H9 (cell line): ENCODE measurements at regions not wholly inside any gene's neighbourhood (a gene's known extent, or its start where the extent isn't known, plus 50 kb on each side); places are given as distances from the start of the nearest gene placed in this dataset.

Experiments used
- DNase-seq: peaks from one replicate; pipeline ENCODE4 v3.0.0-alpha.2; 2017
- H2AFZ ChIP-seq: one replicate; pipeline ENCODE4 v1.6.1; 2013; ENCODE audit warnings: mild to moderate bottlenecking, low read length, control low read depth, moderate library complexity
- H2AK5ac ChIP-seq: 2 replicates; pipeline ENCODE4 v1.6.1; 2013; ENCODE audit warnings: low read length, control low read depth, mixed read lengths; ENCODE audit not compliant: insufficient read length
- H2BK120ac ChIP-seq: one replicate; pipeline ENCODE4 v1.6.1; 2013; ENCODE audit warnings: low read depth, mild to moderate bottlenecking, low read length, control low read depth, inconsistent platforms; ENCODE audit not compliant: poor library complexity, severe bottlenecking
- H2BK12ac ChIP-seq: 2 replicates; pipeline ENCODE4 v1.6.1; 2013; ENCODE audit warnings: low read length, control low read depth, mixed read lengths, low read depth; ENCODE audit not compliant: insufficient read length
- H2BK15ac ChIP-seq: 2 replicates; pipeline ENCODE4 v1.6.1; 2013; ENCODE audit warnings: low read depth, low read length, control low read depth
- H2BK20ac ChIP-seq: one replicate; pipeline ENCODE4 v1.6.1; 2013; ENCODE audit warnings: low read depth, mild to moderate bottlenecking, low read length, control low read depth, inconsistent platforms; ENCODE audit not compliant: poor library complexity, severe bottlenecking
- H2BK5ac ChIP-seq: 2 replicates; pipeline ENCODE4 v1.6.1; 2013; ENCODE audit warnings: low read length, control low read depth, mixed read lengths; ENCODE audit not compliant: insufficient read length
- H3K14ac ChIP-seq: 2 replicates; pipeline ENCODE4 v1.6.1; 2013; ENCODE audit warnings: low read length, control low read depth; ENCODE audit not compliant: insufficient read depth
- H3K18ac ChIP-seq: 2 replicates; pipeline ENCODE4 v1.6.1; 2013; ENCODE audit warnings: low read depth, mild to moderate bottlenecking, mixed read lengths, low read length, control low read depth; ENCODE audit not compliant: insufficient read length
- H3K23ac ChIP-seq: 2 replicates; pipeline ENCODE4 v1.6.1; 2013; ENCODE audit warnings: low read length, control low read depth, mixed read lengths, low read depth; ENCODE audit not compliant: insufficient read length
- H3K23me2 ChIP-seq: 2 replicates; pipeline ENCODE4 v1.6.1; 2013; ENCODE audit warnings: low read depth, mild to moderate bottlenecking, mixed read lengths, low read length, control low read depth; ENCODE audit not compliant: insufficient read length, poor library complexity, severe bottlenecking
- H3K27ac ChIP-seq: 2 replicates; pipeline ENCODE4 v1.5.1; 2013; ENCODE audit warnings: low read length, control low read depth, mixed read lengths, low read depth; ENCODE audit not compliant: insufficient read length
- H3K27me3 ChIP-seq: 2 replicates; pipeline ENCODE4 v1.6.1; 2013; ENCODE audit warnings: low read length, control low read depth, inconsistent platforms; ENCODE audit not compliant: insufficient read depth
- H3K4ac ChIP-seq: 2 replicates; pipeline ENCODE4 v1.6.1; 2013; ENCODE audit warnings: low read depth, mild to moderate bottlenecking, control low read depth, inconsistent platforms, low read length, moderate library complexity
- H3K4me1 ChIP-seq: 2 replicates; pipeline ENCODE4 v1.6.1; 2013; ENCODE audit warnings: low read length, control low read depth, inconsistent platforms; ENCODE audit not compliant: insufficient read depth
- H3K4me2 ChIP-seq: 2 replicates; pipeline ENCODE4 v1.6.1; 2013; ENCODE audit warnings: low read length, control low read depth, mixed read lengths; ENCODE audit not compliant: insufficient read length, insufficient read depth
- H3K56ac ChIP-seq: 2 replicates; pipeline ENCODE4 v1.6.1; 2013; ENCODE audit warnings: low read depth, mild to moderate bottlenecking, mixed read lengths, low read length, control low read depth; ENCODE audit not compliant: insufficient read length
- H3K79me1 ChIP-seq: 2 replicates; pipeline ENCODE4 v1.6.1; 2013; ENCODE audit warnings: low read depth, mild to moderate bottlenecking, moderate library complexity, low read length, control low read depth, inconsistent platforms; ENCODE audit not compliant: insufficient read depth, poor library complexity, severe bottlenecking
- H3K79me2 ChIP-seq: 2 replicates; pipeline ENCODE4 v1.6.1; 2013; ENCODE audit warnings: low read length, control low read depth, inconsistent platforms; ENCODE audit not compliant: insufficient read depth
- H3K9ac ChIP-seq: 2 replicates; pipeline ENCODE4 v1.6.1; 2013; ENCODE audit warnings: low read length, control low read depth, mixed read lengths; ENCODE audit not compliant: insufficient read length; ENCODE audit errors: extremely low read depth
- H3K9me3 ChIP-seq: one replicate; pipeline ENCODE4 v1.6.1; 2013; ENCODE audit warnings: low read depth, low read length, inconsistent platforms; ENCODE audit not compliant: control insufficient read depth
- H3T11ph ChIP-seq: one replicate; pipeline ENCODE4 v1.6.1; 2013; ENCODE audit warnings: mild to moderate bottlenecking, low read length, control low read depth, inconsistent platforms
- H4K20me1 ChIP-seq: one replicate; pipeline ENCODE4 v1.6.1; 2013; ENCODE audit not compliant: control insufficient read depth, insufficient read length, insufficient read depth
- H4K5ac ChIP-seq: 2 replicates; pipeline ENCODE4 v1.6.1; 2013; ENCODE audit warnings: low read depth, mild to moderate bottlenecking, mixed read lengths, low read length, control low read depth; ENCODE audit not compliant: insufficient read length
- H4K8ac ChIP-seq: replicated peaks from 2 replicates; pipeline ENCODE4 v1.6.1; 2013; ENCODE audit warnings: low read length, control low read depth, mixed read lengths, low read depth; ENCODE audit not compliant: insufficient read length
- H4K91ac ChIP-seq: 2 replicates; pipeline ENCODE4 v1.6.1; 2013; ENCODE audit warnings: low read depth, mild to moderate bottlenecking, moderate library complexity, mixed read lengths, low read length, control low read depth; ENCODE audit not compliant: insufficient read length
- H3K27ac Mint-ChIP-seq, 3 experiments: 2 replicates in 2 of 3; 3 replicates in 1 of 3; pipeline ENCODE4 v1.8.0; 2020 to 2021; ENCODE audit warnings: mixed read lengths in 3 of 3, mild to moderate bottlenecking in 1 of 3, moderate library complexity in 1 of 3
- H3K27me3 Mint-ChIP-seq: 2 replicates; pipeline ENCODE4 v1.8.0; 2021; ENCODE audit warnings: low read depth, mild to moderate bottlenecking, moderate library complexity, mixed read lengths
- H3K36me3 Mint-ChIP-seq, 3 experiments: 2 replicates in 2 of 3; 3 replicates in 1 of 3; pipeline ENCODE4 v1.8.0; 2020 to 2021; ENCODE audit warnings: low read depth in 3 of 3, mixed read lengths in 3 of 3; ENCODE audit not compliant: insufficient read depth in 1 of 3
- H3K4me1 Mint-ChIP-seq, 2 experiments: 2 replicates each; pipeline ENCODE4 v1.8.0; 2020; ENCODE audit warnings: mixed read lengths in 2 of 2
- H3K4me3 Mint-ChIP-seq, 2 experiments: 2 replicates in 1 of 2; 3 replicates in 1 of 2; pipeline ENCODE4 v1.8.0; 2020 to 2021; ENCODE audit warnings: mild to moderate bottlenecking in 2 of 2, mixed read lengths in 2 of 2, moderate library complexity in 1 of 2
- H3K9me3 Mint-ChIP-seq, 2 experiments: 2 replicates in 1 of 2; 3 replicates in 1 of 2; pipeline ENCODE4 v1.8.0; 2020; ENCODE audit warnings: mild to moderate bottlenecking in 2 of 2, mixed read lengths in 2 of 2, moderate library complexity in 1 of 2
- WGBS: extraction: QIAGEN DNeasy Blood & Tissue Kit; methylation state at CpG from one replicate; pipeline ENCODE4 v1.1.7; 2013; ENCODE audit warnings: missing lambda C conversion rate, low lambda C conversion rate, mixed read lengths; ENCODE audit not compliant: insufficient read length; ENCODE audit errors: extremely low coverage; 5-methylcytosine and 5-hydroxymethylcytosine counted together
- TF ChIP-seq, protein P1 (sequence below): fragments of 200-600 bp; sonication (generic); conservative IDR thresholded peaks from 3 replicates; pipeline ENCODE4 v1.8.0; 2021; ENCODE audit warnings: antibody characterized with exemption, mild to moderate bottlenecking

GRCh38 chr11:43558146-43558545, 122.4 kb upstream of the HSD17B12 start:
- H3K79me2 ChIP-seq = no peaks in the 10 kb centered on the region
- no peak overlapping the region for H2BK120ac ChIP-seq
- no peak overlapping the region for H3K27ac ChIP-seq
- Mint-ChIP-seq H3K36me3 (no peaks in the 10 kb centered on the region; a peak in 1 of 7 replicates), H3K27me3 (peaks cover 39% of the 10 kb centered on the region), H3K4me1 (peaks cover 53 to 64% of the 10 kb centered on the region in 2 experiments), H3K27ac (peak overlapping the region in 2 of 3 experiments; percentile 35 to 81; a peak in 3 of 7 replicates), H3K4me3 (peak overlapping the region; percentile 63 to 76), H3K9me3 (no peaks in the 10 kb centered on the region; a peak in 1 of 5 replicates)
- no peak overlapping the region for H2AFZ ChIP-seq
- no peaks in the 10 kb centered on the region for H3K27me3 ChIP-seq
- H3T11ph ChIP-seq = no peak overlapping the region
- no peak overlapping the region for H4K5ac ChIP-seq
- no peak overlapping the region for H2BK15ac ChIP-seq
- peak overlapping the region; percentile 43 for H3K4me2 ChIP-seq
- H3K23ac ChIP-seq = no peak overlapping the region
- no peak overlapping the region for H4K91ac ChIP-seq
- no CpG with 5 or more reads among the region's 5 CpGs for WGBS
- no peak overlapping the region for H3K18ac ChIP-seq
- H3K9ac ChIP-seq = no peak overlapping the region
- peak overlapping the region; percentile 46 for H2BK20ac ChIP-seq
- H3K14ac ChIP-seq = no peak overlapping the region
- H3K56ac ChIP-seq = no peak overlapping the region
- no peak overlapping the region for H2AK5ac ChIP-seq
- no peak for DNase-seq
- no peak overlapping the region for H2BK5ac ChIP-seq
- peaks cover 18% of the 10 kb centered on the region for H3K23me2 ChIP-seq
- TF ChIP-seq, protein P1, sequence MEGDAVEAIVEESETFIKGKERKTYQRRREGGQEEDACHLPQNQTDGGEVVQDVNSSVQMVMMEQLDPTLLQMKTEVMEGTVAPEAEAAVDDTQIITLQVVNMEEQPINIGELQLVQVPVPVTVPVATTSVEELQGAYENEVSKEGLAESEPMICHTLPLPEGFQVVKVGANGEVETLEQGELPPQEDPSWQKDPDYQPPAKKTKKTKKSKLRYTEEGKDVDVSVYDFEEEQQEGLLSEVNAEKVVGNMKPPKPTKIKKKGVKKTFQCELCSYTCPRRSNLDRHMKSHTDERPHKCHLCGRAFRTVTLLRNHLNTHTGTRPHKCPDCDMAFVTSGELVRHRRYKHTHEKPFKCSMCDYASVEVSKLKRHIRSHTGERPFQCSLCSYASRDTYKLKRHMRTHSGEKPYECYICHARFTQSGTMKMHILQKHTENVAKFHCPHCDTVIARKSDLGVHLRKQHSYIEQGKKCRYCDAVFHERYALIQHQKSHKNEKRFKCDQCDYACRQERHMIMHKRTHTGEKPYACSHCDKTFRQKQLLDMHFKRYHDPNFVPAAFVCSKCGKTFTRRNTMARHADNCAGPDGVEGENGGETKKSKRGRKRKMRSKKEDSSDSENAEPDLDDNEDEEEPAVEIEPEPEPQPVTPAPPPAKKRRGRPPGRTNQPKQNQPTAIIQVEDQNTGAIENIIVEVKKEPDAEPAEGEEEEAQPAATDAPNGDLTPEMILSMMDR = no peak
- H2BK12ac ChIP-seq = no peak overlapping the region
- H3K4ac ChIP-seq = no peak overlapping the region
- peaks cover 14% of the 10 kb centered on the region for H3K4me1 ChIP-seq
- no peaks in the 10 kb centered on the region for H3K79me1 ChIP-seq
- H4K8ac ChIP-seq = no peak overlapping the region
- H4K20me1 ChIP-seq = no peaks in the 10 kb centered on the region
- no peaks in the 10 kb centered on the region for H3K9me3 ChIP-seq
